ENCODE measurements at regions not wholly inside any gene's neighbourhood (a gene's known extent, or its start where the extent isn't known, plus 50 kb on each side); places are given as distances from the start of the nearest gene placed in this dataset.

DNA sequence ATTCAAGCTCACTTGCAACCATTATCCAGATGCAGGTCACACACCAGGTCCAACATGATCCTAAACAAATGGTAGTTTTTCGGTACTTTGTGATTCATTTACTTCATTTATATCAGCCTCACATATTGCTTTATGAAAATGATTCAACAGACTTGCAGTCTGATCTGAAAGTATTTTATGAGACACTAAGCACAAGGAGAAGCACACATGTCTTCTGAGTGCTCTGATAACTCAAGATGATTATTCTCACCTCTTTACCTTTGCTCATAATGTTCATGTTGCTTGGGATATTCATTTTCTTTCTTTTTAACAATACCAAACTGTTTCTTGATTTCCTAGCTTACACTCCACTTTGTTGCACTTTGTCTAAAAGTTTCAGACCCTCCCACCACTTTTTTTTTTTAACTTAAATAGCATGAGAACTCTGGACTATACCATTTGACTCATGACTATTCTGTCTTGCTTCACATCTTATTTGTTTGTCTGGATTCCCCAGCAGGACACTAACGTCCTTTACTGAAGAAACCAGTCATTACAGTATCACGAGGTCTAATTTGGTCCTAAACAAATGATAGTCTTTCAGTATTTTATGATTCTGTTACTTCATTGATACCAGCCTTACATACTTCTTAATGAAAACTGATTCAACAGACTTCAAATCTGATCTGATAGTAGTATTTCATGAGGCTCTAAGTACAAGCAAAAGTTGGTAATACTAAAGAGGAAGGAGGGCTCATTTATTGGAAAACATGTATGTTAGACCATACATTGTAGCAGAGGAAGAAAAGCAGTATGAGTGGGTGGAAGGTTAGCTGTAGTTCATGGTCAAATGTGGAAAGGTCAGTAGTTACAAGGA, 171.8 kb upstream of the AHR start:
- FAIRE-seq (no peak), DNase-seq (ENCODE audit: low spot score) (no peak)

- FAIRE-seq: no peak
- no peak for DNase-seq (ENCODE audit: low spot score)
Measured at GRCh38 chr7:17129218-17129617, 169.2 kb upstream of the AHR start.

- DNase-seq (ENCODE audit: low spot score): peak; percentile 36
- no peak for FAIRE-seq
Measured at GRCh38 chr7:17130281-17131059, 168.0 kb upstream of the AHR start.

- FAIRE-seq (no peak), DNase-seq (ENCODE audit: low spot score) (no peak)
Measured at GRCh38 chr7:17131060-17131345, 167.4 kb upstream of the AHR start.

DNA sequence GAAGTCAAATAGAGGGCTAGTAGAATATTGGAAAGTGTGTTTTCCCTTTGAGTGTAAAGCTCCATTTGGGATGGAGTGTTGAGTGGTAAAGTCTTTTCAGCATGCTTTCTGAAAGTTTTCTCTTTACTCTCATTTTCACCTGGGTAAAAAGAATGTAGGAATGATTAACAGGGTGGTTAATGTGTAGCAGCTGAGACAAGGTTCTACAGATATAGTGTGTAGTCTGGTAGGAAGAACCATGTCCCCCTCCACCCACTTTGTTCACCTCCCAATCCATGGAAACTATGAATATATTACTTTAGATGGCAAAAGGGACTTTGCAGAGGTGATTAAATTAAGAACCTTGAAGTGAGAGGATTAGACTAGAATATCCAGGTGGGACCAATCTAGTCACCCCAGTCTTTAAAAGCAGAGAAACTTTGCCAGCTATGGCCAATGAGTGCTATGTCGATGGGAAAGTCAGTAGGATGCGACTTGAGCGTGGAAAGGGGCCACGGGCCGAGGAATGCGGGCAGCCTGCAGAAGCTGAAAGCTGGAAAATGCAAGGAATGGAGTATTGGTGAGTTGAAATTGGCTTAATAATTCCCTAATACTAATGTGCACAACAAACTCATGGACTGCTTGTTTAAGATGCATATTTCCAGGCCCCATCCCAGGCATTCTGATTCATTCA, 166.3 kb upstream of the AHR start:
- DNase-seq (ENCODE audit: low spot score) (no peak), FAIRE-seq (no peak)

GRCh38 chr7:17132726-17133125, 165.7 kb upstream of the AHR start:
- DNase-seq (ENCODE audit: low spot score) (no peak), FAIRE-seq (no peak)

- no peak for FAIRE-seq
- no peak for DNase-seq (ENCODE audit: low spot score)
Measured at GRCh38 chr7:17133977-17134376, 164.5 kb upstream of the AHR start.

GRCh38 chr7:17134786-17135185, 163.7 kb upstream of the AHR start:
- no peak for FAIRE-seq
- DNase-seq (ENCODE audit: low spot score): no peak

DNA sequence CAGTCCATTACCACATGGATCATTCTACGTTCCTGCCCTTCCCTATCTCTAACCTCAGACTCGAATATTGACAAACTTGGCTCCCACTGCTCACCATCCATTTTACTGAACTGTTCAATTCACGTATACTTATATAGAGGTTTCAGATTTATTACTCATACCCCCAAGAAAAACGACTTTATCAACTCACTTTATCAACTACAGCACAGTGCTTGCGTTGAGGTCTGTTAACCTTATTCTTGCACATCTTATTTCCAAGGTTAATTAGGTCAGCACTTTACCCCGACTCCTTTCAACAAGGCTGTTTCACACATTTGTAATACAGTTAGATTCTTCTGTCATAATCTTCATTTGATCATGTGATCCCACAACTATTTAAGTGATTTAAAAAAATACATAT, 162.3 kb upstream of the AHR start:
- no peak for FAIRE-seq
- no peak for DNase-seq (ENCODE audit: low spot score)

DNA sequence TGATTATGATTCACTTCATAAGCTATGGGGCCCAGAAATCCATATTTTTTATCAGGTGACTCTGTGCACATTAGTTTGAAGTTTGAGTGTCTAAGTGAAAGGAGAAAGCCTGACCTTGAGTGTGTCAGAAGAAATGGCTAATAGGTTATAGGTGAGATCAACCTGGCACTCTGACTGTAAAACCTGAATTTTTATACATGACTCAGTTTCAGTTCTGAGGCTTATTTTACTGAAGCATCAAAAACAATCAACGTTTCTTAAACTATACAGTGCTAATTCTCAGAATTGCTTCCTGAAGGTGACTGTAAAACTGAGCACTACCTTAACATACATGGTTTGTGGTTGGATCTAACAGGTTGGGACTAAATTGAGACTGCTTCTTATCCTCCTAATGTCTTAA, 159.4 kb upstream of the AHR start:
- DNase-seq (ENCODE audit: low spot score) (no peak), FAIRE-seq (no peak)

- FAIRE-seq (no peak), DNase-seq (ENCODE audit: low spot score) (no peak)
Measured at GRCh38 chr7:17140406-17140805, 158.0 kb upstream of the AHR start.

DNA sequence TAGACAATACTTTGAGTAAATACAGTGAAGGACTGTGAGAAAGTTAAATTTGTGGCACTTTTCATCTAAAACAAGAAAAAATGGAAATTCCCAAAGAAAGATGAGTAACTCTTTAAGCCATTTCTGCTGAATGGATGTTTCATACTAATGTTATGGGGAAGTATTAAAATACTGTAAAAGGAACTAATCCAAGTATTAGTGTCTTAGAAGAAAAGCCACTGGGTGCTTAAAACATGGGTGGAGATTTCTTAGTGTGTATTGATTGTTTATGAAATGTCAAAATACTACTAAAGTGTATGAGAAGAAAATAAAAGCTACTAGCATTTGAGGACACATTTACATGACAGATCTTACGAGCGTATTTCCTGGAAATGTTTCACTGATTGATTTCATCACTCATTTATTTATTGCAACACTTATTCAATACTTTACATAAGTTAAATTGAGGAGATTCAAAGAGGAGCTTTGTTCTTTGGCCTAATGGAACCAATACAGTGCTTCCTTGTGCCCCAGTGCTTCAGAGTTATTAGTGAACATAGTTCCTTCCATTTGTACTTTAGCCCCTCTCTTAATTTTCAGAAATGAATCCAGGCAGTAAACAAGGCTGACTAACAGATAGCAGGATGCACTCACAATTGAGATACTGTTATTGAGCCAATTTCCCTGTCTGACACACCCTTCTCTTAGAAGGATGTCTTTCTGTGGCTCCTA, 155.5 kb upstream of the AHR start:
- FAIRE-seq: no peak
- DNase-seq (ENCODE audit: low spot score): no peak

DNA sequence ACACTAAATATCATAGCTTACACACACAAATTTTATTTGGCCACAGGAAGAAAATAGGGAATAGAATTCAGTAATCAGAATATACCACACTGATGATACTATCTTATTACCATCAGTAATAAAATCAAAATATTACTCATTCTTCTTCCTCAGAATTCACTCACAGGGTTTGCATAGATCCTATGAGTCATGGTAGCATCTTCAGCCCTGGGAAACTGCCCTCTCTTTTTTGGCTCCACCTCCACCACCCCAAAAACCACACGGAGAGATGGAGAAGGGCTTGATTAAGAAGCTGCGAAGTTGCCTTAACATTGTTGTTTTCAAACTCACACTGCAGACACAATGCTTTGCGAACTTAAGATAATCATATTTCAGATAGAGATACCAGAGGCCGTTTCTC, 154.1 kb upstream of the AHR start:
- FAIRE-seq: no peak
- peak; percentile 37 for DNase-seq (ENCODE audit: low spot score)

GRCh38 chr7:17146621-17147020, 151.8 kb upstream of the AHR start:
- FAIRE-seq (no peak), DNase-seq (ENCODE audit: low spot score) (no peak)

GRCh38 chr7:17147409-17147808, 151.0 kb upstream of the AHR start:
- DNase-seq (ENCODE audit: low spot score): no peak
- FAIRE-seq: no peak

DNA sequence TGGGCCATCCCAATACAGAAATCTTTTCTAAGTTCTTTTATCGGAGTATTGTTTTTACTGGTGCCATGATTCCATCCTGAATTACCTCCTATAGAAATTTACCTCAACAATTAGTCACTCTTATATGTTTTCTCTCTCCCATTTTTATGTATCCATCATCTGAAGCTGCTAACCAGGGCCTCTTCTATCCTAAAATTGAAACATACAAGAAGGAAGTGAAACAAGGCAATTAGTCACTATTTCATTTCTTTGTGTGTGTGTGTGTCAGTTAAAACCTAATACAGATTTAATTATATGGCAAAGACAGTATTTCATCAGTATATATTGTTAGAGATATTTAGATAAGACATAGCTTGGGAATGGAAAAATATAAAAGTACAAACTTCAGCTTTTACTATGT, 148.4 kb upstream of the AHR start:
- DNase-seq (ENCODE audit: low spot score): no peak
- no peak for FAIRE-seq

DNA sequence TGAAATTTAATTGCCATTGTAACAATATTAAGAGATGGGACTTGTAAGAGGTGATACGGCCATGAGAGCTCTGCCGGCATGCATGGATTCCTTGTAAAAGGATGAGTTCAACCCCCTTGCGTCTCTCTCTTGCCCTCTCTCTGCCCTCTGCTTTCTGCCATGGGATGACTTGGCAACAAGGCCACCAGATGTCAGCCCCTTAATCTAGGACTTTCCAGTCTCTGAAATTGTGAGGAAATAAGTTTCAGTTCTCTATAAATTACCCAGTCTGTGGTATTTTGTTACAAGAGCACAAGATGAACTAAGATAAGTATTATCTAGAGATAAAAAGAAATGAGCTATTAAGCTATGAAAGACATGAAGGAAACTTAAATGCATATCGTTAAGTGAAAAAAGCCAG, 145.7 kb upstream of the AHR start:
- FAIRE-seq (no peak), DNase-seq (ENCODE audit: low spot score) (no peak)

GRCh38 chr7:17153536-17153935, 144.9 kb upstream of the AHR start:
- DNase-seq (ENCODE audit: low spot score) (no peak), FAIRE-seq (no peak)

- FAIRE-seq: no peak
Measured at GRCh38 chr7:17155529-17155928, 142.9 kb upstream of the AHR start.

GRCh38 chr7:17158261-17158660, 140.2 kb upstream of the AHR start:
- FAIRE-seq: no peak

More at GRCh38 chr7:17155529-17155928, 142.9 kb upstream of the AHR start:
- no peak for DNase-seq (ENCODE audit: low spot score)

DNA sequence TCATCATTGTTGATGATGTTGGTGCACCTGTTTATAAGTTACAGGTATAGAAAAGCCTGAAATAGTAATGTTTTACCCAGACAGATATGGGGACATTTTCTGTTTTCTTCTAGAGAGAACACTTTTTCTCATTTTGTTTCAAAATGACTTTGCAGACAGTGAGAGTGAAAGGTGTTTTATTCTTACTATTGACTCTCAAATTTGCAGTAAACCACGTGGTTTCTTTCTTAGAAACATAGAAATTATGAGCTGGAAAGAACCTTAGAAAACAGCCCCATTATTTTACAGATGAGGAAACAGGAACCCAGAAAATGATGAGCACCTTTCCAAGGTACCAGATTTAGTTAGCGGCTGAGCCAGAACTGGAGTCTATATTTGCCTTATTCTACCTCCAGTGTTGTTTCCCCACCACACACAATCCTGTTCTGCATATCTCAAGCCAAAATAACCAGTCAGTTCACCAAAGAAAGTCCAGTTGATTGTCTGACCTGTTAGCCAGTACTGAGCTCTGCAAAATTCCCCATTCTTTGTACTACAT, 138.9 kb upstream of the AHR start:
- no peak for FAIRE-seq

More at GRCh38 chr7:17158261-17158660, 140.2 kb upstream of the AHR start:
- DNase-seq (ENCODE audit: low spot score): no peak

More for the DNA sequence above, 138.9 kb upstream of the AHR start:
- DNase-seq (ENCODE audit: low spot score): no peak
